ENCODE measurements at regions not wholly inside any gene's neighbourhood (a gene's known extent, or its start where the extent isn't known, plus 50 kb on each side); places are given as distances from the start of the nearest gene placed in this dataset.

GRCh38 chrX:42242004-42242403, 318.6 kb upstream of the CASK start:
- Histone ChIP-seq H3K36me3 (ENCODE audit: control insufficient read depth, insufficient read depth, low read length) (no peaks in the 10 kb centered on the region), H3K4me3 (ENCODE audit: low read depth, low read length) (no peak overlapping the region), H3K27me3 (ENCODE audit: control insufficient read depth, insufficient read depth, low read length) (no peaks in the 10 kb centered on the region)
- no peak for DNase-seq (ENCODE audit: low read depth)
- no peak for TF ChIP-seq CTCF (IDR thresholded peaks at IDR 0.05; ENCODE audit: insufficient read depth, low read length, poor library complexity, severe bottlenecking)

- H3K27me3 ChIP-seq (ENCODE audit: control insufficient read depth, insufficient read depth, low read length) = no peaks in the 10 kb centered on the region
- H3K36me3 ChIP-seq (ENCODE audit: control insufficient read depth, insufficient read depth, low read length) = no peaks in the 10 kb centered on the region
- no peak for TF ChIP-seq CTCF (IDR thresholded peaks at IDR 0.05; ENCODE audit: insufficient read depth, low read length, poor library complexity, severe bottlenecking)
- no peak overlapping the region for H3K4me3 ChIP-seq (ENCODE audit: low read depth, low read length)
- DNase-seq (ENCODE audit: low read depth) = no peak
These were observed 318.1 kb upstream of the CASK start for GRCh38 chrX:42241421-42241820.

- Histone ChIP-seq H3K36me3 (ENCODE audit: control insufficient read depth, insufficient read depth, low read length) (no peaks in the 10 kb centered on the region), H3K27me3 (ENCODE audit: control insufficient read depth, insufficient read depth, low read length) (no peaks in the 10 kb centered on the region), H3K4me3 (ENCODE audit: low read depth, low read length) (no peak overlapping the region)
- no peak for DNase-seq (ENCODE audit: low read depth)
- no peak for TF ChIP-seq CTCF (IDR thresholded peaks at IDR 0.05; ENCODE audit: insufficient read depth, low read length, poor library complexity, severe bottlenecking)
These were observed 314.6 kb upstream of the CASK start for GRCh38 chrX:42237956-42238355.

GRCh38 chrX:42229533-42229932, 306.2 kb upstream of the CASK start:
- DNase-seq (ENCODE audit: low read depth) = no peak
- H3K36me3 ChIP-seq (ENCODE audit: control insufficient read depth, insufficient read depth, low read length) = no peaks in the 10 kb centered on the region
- no peak overlapping the region for H3K4me3 ChIP-seq (ENCODE audit: low read depth, low read length)
- H3K27me3 ChIP-seq (ENCODE audit: control insufficient read depth, insufficient read depth, low read length) = no peaks in the 10 kb centered on the region
- no peak for TF ChIP-seq CTCF (IDR thresholded peaks at IDR 0.05; ENCODE audit: insufficient read depth, low read length, poor library complexity, severe bottlenecking)

GRCh38 chrX:42220666-42221065, 297.3 kb upstream of the CASK start:
- no peak for DNase-seq (ENCODE audit: low read depth)
- TF ChIP-seq CTCF (IDR thresholded peaks at IDR 0.05; ENCODE audit: insufficient read depth, low read length, poor library complexity, severe bottlenecking) = no peak
- Histone ChIP-seq H3K4me3 (ENCODE audit: low read depth, low read length) (no peak overlapping the region), H3K27me3 (ENCODE audit: control insufficient read depth, insufficient read depth, low read length) (no peaks in the 10 kb centered on the region), H3K36me3 (ENCODE audit: control insufficient read depth, insufficient read depth, low read length) (no peaks in the 10 kb centered on the region)

GRCh38 chrX:42220083-42220482, 296.7 kb upstream of the CASK start:
- DNase-seq (ENCODE audit: low read depth) = no peak
- Histone ChIP-seq H3K27me3 (ENCODE audit: control insufficient read depth, insufficient read depth, low read length) (no peaks in the 10 kb centered on the region), H3K36me3 (ENCODE audit: control insufficient read depth, insufficient read depth, low read length) (no peaks in the 10 kb centered on the region), H3K4me3 (ENCODE audit: low read depth, low read length) (no peak overlapping the region)
- TF ChIP-seq CTCF (IDR thresholded peaks at IDR 0.05; ENCODE audit: insufficient read depth, low read length, poor library complexity, severe bottlenecking) = no peak
